Type B pancreatic cell (in vitro differentiated cells): ENCODE measurements at regions not wholly inside any gene's neighbourhood (a gene's known extent, or its start where the extent isn't known, plus 50 kb on each side); places are given as distances from the start of the nearest gene placed in this dataset.

Experiments used
- DNase-seq: peaks from one replicate; pipeline ENCODE4 v3.0.0; 2021; ENCODE audit warnings: mixed read lengths; ENCODE audit not compliant: unreplicated experiment; ENCODE audit errors: extremely low spot score
- H3K27ac Mint-ChIP-seq: 2 replicates; pipeline ENCODE4 v1.8.0; 2021; ENCODE audit warnings: mild to moderate bottlenecking, mixed read lengths
- H3K27me3 Mint-ChIP-seq: 2 replicates; pipeline ENCODE4 v1.8.0; 2021; ENCODE audit warnings: mixed read lengths
- H3K36me3 Mint-ChIP-seq: 2 replicates; pipeline ENCODE4 v1.8.0; 2021; ENCODE audit warnings: mixed read lengths
- H3K4me1 Mint-ChIP-seq: one replicate; pipeline ENCODE4 v1.8.0; 2021; ENCODE audit warnings: mixed read lengths; ENCODE audit not compliant: unreplicated experiment
- H3K4me3 Mint-ChIP-seq: 2 replicates; pipeline ENCODE4 v1.8.0; 2021; ENCODE audit warnings: mild to moderate bottlenecking, mixed read lengths
- H3K9me3 Mint-ChIP-seq: 2 replicates; pipeline ENCODE4 v1.8.0; 2021; ENCODE audit warnings: mixed read lengths
- TF ChIP-seq, protein P1 (sequence below): fragments of 200-600 bp; sonication (generic); conservative IDR thresholded peaks from 2 replicates; pipeline ENCODE4 v1.5.0; 2021; ENCODE audit warnings: antibody characterized with exemption, mild to moderate bottlenecking

DNA sequence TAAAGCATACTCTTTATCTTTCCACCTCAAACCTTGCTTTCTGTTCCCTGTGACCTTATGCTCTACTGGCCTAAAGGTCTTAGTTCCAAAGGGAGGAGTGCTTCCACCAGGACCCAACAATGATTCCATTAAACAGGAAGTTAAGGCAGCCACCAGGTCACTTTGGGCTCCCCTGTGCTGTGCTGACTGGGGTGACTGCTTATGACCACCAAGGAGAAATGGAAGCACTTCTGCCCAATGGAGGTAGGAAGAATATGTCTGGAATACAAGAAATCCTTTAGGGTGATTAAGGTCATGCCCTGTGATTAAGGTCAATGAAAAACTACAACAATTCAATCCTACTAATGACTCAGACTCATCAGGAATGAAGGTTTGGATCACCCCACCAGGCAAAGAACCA is 233.8 kb upstream of the CDH11 start:
- no peaks in the 10 kb centered on the region for H3K4me1 Mint-ChIP-seq

DNA sequence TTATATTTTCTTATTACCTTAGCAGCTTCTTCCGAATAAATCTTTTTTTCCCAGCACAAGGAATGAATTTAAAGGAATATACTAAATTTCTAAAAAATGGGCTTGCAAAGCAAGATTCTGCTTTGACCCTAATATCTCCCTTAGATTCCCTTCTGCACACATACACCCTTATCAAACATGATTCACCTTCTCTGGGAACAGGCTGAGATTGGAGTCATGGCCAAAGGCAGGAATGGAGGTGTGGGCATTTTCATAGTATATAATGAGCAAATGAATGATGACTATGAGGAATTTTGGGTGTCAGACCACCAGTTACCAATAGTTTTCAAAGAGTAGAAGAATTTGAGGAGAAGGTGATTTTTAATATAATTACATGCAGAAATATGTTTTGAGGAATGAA is 231.3 kb upstream of the CDH11 start:
- H3K4me3 Mint-ChIP-seq, result no peak overlapping the region
- H3K4me1 Mint-ChIP-seq, result no peaks in the 10 kb centered on the region
- TF ChIP-seq, protein P1, sequence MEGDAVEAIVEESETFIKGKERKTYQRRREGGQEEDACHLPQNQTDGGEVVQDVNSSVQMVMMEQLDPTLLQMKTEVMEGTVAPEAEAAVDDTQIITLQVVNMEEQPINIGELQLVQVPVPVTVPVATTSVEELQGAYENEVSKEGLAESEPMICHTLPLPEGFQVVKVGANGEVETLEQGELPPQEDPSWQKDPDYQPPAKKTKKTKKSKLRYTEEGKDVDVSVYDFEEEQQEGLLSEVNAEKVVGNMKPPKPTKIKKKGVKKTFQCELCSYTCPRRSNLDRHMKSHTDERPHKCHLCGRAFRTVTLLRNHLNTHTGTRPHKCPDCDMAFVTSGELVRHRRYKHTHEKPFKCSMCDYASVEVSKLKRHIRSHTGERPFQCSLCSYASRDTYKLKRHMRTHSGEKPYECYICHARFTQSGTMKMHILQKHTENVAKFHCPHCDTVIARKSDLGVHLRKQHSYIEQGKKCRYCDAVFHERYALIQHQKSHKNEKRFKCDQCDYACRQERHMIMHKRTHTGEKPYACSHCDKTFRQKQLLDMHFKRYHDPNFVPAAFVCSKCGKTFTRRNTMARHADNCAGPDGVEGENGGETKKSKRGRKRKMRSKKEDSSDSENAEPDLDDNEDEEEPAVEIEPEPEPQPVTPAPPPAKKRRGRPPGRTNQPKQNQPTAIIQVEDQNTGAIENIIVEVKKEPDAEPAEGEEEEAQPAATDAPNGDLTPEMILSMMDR, result no peak
- no peaks in the 10 kb centered on the region for H3K36me3 Mint-ChIP-seq
- no peak for DNase-seq
- no peak overlapping the region for H3K27ac Mint-ChIP-seq
- peaks cover 12% of the 10 kb centered on the region for H3K27me3 Mint-ChIP-seq
- H3K9me3 Mint-ChIP-seq, result peaks cover 4% of the 10 kb centered on the region

More for the DNA sequence above, 233.8 kb upstream of the CDH11 start:
- H3K36me3 Mint-ChIP-seq, result no peaks in the 10 kb centered on the region
- peaks cover 4% of the 10 kb centered on the region for H3K9me3 Mint-ChIP-seq
- peaks cover 10% of the 10 kb centered on the region for H3K27me3 Mint-ChIP-seq
- no peak overlapping the region for H3K27ac Mint-ChIP-seq
- DNase-seq, result no peak
- TF ChIP-seq, protein P1, result no peak
- H3K4me3 Mint-ChIP-seq, result no peak overlapping the region

DNA sequence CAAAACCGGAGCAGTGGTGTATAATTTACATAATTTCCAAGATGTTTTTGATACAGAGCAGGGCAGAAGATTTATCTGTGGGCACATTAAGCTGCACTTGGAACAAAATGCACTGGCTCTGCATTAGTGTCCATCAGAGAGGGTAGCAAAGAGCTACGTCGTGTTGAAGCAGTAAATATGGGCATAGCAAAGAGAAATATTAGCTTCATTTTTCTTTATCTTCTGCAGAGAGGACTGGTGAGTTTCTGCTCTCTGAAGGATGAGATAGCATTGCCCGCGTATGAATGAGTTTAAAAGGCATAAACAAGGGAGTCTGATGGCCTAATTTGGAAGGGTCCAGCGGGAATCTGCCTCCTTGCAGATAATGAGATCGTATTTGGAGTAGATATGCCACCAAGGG is 227.8 kb upstream of the CDH11 start:
- Mint-ChIP-seq H3K27ac (no peak overlapping the region), H3K27me3 (peaks cover 19% of the 10 kb centered on the region), H3K9me3 (peaks cover 4% of the 10 kb centered on the region), H3K4me1 (no peaks in the 10 kb centered on the region), H3K36me3 (no peaks in the 10 kb centered on the region), H3K4me3 (no peak overlapping the region)
- DNase-seq, result no peak
- TF ChIP-seq, protein P1, result no peak

DNA sequence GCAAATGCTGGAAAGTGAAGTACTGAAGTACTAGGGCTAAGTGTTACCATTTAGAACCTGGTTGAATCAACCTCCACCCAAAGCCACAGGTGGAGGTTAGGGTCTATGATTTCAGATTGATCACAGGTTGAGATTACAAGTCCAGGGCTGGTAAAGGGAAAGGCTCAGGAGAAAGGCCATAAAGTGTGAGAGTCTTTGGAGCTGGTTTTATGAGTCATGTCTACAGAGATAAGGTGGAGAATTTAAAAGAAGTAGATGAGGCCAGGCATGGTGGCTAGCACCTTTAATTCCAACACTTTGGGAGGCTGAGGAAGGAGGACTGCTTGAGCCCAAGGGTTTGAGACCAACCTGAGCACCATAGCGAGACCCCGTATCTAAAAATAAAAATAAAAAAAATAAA is 221.7 kb upstream of the CDH11 start:
- Mint-ChIP-seq H3K36me3 (no peaks in the 10 kb centered on the region), H3K4me1 (peaks cover 9% of the 10 kb centered on the region), H3K9me3 (peaks cover 8% of the 10 kb centered on the region), H3K27me3 (peaks cover 29% of the 10 kb centered on the region), H3K27ac (no peak overlapping the region), H3K4me3 (no peak overlapping the region)
- DNase-seq, result no peak
- TF ChIP-seq, protein P1, result no peak

DNA sequence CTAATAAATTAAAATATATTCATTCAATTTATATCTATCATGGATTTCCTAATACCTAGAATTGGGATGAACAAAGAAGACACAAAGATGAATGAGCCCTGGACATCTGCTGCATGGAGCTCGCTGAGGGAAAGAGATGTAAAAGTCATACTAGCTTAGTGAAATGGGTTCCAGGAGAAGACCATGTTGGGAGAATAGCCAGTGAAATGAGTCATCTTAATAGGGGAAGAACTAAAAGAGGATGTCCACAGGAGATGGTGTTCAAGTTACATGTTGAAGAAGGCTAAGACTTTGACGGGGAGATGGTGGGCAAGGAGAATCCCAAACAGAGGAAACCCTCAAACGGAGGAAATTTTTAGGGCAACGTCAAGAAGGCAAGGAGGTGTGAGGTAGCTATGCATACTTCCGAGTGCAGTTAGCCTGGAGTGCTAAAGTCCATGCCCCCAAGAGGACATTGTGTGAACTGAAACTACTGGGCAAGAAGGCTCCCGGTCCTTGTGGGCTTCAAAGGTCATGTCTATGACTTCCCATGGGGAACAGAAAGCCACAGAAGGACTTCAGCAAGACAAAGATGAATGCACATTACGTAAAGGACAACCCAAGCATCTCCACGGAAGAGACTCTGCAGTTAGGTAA is 220.5 kb upstream of the CDH11 start:
- no peaks in the 10 kb centered on the region for H3K36me3 Mint-ChIP-seq

More for the DNA sequence above, 220.5 kb upstream of the CDH11 start:
- H3K4me1 Mint-ChIP-seq, result peaks cover 9% of the 10 kb centered on the region
- no peak for DNase-seq
- no peak overlapping the region for H3K4me3 Mint-ChIP-seq
- TF ChIP-seq, protein P1, result peak; percentile 32
- no peak overlapping the region for H3K27ac Mint-ChIP-seq
- peaks cover 30% of the 10 kb centered on the region for H3K27me3 Mint-ChIP-seq
- H3K9me3 Mint-ChIP-seq, result peaks cover 8% of the 10 kb centered on the region
